ENCODE measurements at regions not wholly inside any gene's neighbourhood (a gene's known extent, or its start where the extent isn't known, plus 50 kb on each side); places are given as distances from the start of the nearest gene placed in this dataset.

DNA sequence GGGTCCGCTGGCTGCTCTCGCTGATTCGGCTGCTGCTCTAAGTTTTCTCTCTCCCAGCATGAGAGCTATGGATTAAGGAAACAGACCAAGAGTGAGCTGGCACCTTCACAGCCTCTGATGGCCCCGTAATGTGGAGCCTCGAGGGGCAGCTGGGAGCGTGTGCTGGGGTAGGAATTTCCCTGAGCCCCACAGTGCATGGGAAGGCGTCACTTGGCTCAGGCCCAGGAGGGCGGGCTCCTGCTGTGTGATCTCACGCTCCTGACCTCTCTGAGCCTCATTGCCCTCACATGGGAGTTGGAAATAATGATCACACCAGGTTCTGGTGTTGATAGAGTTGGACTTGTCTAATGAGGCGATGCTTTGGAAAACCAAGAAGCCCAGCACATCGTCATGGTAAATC, 238.6 kb upstream of the CRY1 start:
- intact Hi-C loops (cut with DNase I): no loop called here
- no peak for DNase-seq

DNA sequence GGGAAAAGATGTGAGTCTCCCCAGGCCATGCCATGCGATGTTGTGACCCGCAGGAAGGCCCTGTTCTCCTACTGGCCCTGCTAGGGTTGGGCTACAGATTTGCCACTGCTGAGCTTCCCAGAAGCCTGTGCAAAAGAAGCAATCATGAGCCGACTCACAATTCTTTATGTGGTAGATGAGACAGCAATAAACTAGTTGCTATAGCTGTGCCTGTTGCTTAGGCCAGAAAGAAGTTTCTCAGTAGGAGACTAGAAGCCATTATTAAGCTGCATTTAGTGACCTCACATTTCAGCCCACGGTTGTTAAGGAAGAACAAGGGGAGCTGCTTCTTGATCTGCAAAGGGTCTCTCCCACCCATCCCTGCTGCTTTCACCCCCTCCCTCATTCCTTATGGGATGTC, 239.4 kb upstream of the CRY1 start:
- intact Hi-C loops (cut with DNase I): no loop called here
- no peak for DNase-seq

DNA sequence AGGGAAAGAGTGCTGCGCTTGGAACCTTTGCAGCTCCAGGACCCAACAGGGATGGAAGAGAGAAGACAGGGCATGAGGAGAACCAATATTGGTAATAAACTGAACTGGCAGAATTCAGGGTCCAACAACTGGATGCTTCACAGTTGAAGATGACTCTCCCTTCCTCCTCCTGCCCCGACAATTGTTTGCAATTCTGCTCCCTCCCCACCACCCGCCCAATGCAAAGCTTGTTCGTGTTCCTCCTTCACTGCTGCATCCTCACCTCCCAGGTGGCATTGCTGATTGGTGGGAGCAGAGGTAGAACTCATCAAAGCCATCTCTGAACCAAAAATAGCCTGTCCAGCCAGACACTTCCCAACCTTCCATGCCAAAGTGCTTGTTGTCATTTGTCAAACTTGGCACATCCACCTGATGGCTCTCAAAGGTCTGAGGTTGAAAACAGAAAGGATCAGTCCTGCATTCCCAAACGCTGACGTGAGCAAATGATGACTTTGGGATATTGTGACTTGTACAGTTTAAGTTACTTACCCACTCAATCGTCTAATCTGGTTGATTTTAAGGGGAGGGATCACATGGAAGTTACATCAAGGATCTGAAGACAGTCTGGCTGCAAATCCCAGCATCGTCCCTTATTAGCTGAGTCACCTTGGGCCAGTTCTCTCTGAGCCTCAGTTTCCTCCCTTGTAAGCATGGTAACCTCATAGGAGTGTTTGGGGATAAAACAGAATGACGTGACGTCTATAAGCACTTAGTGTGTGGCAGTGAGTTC, 242.6 kb upstream of the CRY1 start:
- intact Hi-C loops (cut with DNase I): no loop called here
- no peak for DNase-seq

DNA sequence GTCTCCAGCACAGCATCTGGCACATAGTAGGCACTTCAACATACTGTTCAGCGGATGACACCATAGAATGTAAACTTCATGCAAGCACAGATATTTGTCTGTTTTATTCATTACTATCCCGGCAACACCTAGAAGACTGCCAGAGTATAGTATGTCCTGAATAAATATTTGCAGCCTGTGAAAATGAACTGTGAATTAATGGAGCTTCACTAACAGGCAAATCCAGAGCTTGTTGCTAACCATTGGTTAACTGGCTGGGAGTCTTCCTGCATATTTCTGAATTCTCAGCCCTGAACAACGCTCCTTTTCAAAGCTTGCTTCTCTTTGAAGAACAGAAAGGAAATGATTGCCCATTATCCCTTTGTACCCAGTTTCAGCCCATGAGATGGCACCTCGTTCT, 243.3 kb upstream of the CRY1 start:
- DNase-seq: no peak
- intact Hi-C loops (cut with DNase I): no loop called here

DNA sequence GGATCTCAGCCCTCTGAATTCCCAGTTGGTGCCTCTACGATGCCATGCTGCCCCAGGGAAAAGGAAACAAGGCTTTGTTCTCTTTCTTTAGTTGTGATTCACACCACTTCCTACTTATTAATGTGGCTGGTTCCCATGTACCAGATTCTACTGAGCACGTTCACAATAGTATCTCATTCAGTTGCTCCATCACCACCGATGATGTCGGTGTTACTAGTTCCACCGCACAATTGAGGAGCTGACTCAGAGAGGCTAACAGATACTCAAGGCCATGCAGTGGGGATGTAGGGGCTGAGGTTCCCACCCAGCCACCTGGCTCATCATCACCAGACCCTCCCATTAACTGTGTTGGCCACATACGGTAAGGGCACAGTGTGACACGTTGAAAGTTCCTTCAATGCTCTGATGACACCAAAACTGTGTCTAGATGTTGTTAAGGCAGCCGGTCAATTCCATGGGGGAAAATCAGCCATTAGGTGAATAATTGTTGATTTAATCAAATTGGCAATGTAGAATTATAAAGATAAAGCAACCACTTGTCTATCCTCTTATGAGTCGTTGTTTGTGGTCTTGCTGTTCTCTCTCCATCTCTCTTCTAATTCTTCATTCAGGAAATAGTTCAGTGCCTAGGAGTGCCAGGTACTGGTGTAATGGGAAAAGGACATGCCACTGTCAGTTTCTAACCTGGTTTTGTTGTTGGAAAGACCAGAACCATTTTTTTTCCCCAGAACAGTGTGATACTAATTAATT, 244.2 kb upstream of the CRY1 start:
- no peak for DNase-seq
- intact Hi-C loops (cut with DNase I): no loop called here

DNA sequence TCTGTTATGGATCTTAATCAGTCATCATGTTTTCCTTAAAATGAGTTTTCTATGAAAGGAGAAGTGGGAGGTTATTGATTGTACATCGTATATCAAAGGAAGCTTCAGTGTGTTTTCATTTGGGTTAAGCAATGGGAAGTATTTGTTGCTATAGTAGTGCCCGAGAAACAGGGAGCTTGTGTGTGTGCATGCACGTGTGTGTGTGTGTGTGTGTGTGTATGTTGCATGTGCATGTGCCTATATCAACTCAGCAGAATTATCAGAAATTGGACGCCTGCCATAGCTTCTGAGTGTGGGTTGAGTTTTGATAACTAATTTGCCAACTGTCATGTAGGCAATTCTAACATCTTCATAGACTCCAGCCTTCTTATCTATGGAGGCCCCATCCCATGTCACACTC, 246.1 kb upstream of the CRY1 start:
- intact Hi-C loops (cut with DNase I): no loop called here

DNA sequence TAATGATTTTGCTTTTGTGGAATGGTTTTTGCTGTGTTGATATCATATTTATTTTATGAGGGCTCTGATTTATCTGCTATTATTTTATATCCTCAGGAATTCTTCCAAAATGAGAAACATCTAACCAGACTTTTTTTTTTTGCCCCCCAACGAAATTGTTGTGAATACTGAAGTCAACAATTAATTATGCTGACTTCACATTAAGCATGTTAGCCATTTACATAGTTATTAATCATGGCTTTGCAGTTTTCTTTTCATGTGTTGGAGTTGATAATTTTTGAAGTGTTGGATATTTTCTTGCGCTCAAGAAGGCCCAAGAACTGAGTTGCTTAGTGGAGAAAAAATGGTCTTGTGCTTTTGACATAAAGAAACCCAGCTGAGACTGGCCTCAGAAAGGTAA, 246.6 kb upstream of the CRY1 start:
- DNase-seq: no peak
- intact Hi-C loops (cut with DNase I): no loop called here

More for the DNA sequence above, 246.1 kb upstream of the CRY1 start:
- DNase-seq: peak in 1 of 42 donors; percentile 7

DNA sequence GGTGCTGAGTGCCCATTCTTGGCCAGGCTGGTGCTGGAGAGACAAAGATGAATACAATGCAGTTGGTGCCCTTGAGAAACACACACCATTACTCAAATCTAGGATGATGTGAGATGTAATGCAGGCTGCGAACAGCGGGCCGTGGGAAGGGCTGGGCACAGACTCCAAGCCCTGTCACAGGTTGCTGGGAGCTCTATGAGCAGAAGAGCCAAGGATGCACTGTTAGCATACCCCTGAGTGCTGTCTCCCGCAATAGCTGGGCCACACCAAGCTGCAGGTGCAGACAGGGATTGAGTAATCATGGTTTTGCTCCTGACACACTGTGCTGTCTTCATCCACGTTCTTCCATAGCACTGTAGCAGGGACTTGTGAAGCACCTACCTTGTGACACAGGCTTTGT, 247.5 kb upstream of the CRY1 start:
- DNase-seq: no peak
- intact Hi-C loops (cut with DNase I): no loop called here

DNA sequence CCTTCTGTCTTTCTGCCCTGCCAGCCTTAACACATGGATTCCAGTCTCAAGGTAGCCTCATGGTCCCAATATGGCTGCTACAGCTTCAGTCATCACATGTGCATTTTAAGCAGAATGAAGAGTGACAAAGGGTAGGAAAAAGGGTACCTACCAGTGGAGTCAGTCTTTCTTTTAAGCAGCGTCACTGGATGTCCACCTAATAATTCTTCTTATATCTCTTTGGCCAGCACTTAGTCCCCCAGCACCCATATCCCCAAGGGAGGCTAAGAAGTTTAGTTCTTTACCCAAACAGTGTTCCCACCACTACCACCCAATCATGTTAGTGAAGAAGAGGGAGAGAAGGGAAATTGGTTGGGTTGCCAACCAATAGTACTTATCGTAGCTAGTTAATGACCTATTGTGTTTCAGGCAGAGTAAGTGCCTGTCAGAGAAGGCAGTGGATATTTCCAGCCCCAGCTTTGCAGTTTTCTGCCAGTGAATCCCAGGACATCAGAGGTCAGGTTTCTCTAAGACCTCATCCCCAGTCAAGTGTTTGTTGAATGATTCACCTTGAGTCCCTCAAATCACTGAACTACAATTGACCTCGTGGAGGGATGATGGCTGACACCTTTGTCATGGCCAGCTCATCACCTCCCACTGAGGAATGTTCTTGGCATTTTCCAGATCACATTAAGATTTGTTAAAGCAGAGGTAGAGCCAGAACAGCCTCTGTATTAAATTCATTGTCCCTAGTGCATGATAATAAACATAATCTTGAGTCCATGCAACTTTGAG, 250.9 kb upstream of the CRY1 start:
- DNase-seq: no peak
- intact Hi-C loops (cut with DNase I): no loop called here

DNA sequence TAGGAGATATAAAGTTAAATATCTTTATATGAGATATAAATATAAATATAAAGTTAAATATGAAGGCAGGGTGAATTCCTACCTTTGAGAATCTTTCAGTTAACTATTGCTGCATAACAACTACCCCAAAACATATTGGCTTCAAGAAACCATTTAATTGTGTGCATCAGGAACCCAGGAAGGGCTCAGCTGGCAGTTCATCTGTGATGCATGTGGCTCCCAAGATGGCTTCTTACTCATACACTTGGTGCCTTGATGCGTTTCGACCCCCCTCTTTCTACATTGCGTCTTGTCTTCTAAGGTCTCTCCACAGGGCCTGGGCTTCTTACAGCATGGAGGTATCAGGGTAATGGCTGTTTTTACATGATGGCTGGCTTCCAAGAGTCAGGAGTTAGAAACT, 253.9 kb upstream of the CRY1 start:
- DNase-seq: no peak

DNA sequence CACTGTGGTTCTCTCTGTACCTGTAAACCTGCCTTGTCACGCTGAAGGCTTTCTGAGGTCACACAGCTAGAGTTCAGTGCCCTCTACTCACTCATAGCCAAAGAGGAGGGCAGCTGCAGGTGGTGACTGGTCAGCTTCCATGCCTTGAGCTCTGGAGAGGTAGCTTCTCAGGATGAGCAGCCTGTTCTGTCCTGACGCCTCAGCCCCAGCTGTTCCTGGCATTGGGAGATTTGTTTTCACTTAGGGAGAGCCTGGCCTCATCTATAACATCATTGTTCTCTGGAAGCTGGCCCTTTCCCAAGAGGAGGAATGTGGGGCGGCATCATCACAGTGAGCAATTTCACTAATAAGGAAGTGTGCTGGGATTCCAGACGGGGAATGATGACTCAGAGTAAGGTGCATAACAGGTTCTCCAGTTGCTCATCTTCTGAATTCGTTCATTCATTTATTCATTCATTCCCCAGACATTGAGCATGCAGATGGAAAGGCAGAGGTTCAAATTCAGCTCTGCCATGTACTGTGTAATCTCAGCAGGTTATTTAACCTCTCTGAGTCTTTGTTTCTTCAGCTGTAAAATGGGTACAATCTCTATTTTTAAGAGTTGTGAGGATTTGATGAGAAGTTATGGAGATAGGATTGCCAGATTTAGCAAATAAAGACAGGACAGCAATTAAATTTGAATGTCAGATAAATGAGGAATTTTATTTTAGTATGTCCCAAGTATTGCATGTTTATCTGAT, 255.8 kb upstream of the CRY1 start:
- peak in 24 of 42 donors; percentile 3 to 69 (median 22) for DNase-seq
- intact Hi-C loops (cut with DNase I): no loop called here

More for the DNA sequence above, 253.9 kb upstream of the CRY1 start:
- intact Hi-C loops (cut with DNase I): no loop called here

DNA sequence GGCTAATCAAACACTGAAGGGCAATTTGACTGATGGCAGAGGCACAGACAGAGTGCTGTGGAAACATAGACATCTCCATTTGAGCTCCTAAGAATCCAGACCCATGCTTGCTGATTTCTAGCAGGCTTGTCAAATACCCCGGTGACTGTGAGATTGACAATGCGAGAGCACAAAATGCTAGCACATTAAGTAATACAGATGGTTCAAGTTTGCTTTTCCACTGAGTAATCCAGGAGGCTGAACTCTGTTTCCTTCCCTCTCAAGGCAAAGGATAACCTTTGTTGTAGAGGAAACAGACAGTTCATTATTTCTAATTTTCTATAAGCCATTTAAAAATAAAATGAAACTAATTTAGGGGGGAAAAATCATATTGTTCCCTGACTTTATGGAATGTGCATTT, 256.5 kb upstream of the CRY1 start:
- intact Hi-C loops (cut with DNase I): no loop called here
- DNase-seq: no peak

DNA sequence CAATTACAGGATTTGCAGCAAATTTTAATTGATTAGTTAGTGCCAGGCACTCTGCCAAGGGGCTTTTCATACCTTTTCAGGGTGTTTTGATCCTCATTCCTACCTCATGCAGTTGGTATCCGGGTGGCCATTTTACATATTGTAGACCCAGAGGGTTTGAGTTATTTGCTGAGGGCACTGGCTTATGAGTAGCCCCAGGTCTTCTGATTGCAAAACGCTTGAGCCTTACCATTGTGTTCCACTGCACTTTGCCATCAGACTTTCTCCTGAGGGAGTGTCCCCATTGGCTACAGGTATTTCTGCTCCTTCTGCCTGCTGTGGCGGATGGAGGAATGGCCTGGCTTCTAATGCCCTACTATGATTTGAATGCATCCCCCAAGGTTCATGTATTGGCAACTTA, 257.8 kb upstream of the CRY1 start:
- intact Hi-C loops (cut with DNase I): no loop called here

DNA sequence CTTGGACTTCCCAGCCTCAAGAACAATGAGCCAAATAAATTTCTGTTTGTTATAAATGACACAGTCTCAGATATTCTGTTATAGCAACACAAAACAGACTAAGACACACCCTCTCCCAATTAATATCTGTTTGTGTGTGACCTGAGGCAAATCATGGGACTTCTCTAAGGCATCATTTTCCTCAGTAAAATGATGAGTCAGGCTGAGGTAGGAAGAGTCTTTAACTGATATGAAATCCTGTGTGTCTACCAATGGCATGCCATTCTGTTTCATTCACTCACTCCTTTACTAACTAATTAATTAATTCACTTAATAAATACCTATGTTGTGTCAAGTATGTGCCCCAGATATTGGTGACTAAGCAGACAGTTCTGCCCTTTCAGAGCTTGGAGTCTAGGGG, 258.4 kb upstream of the CRY1 start:
- no peak for DNase-seq
- intact Hi-C loops (cut with DNase I): no loop called here

More for the DNA sequence above, 257.8 kb upstream of the CRY1 start:
- DNase-seq: no peak

DNA sequence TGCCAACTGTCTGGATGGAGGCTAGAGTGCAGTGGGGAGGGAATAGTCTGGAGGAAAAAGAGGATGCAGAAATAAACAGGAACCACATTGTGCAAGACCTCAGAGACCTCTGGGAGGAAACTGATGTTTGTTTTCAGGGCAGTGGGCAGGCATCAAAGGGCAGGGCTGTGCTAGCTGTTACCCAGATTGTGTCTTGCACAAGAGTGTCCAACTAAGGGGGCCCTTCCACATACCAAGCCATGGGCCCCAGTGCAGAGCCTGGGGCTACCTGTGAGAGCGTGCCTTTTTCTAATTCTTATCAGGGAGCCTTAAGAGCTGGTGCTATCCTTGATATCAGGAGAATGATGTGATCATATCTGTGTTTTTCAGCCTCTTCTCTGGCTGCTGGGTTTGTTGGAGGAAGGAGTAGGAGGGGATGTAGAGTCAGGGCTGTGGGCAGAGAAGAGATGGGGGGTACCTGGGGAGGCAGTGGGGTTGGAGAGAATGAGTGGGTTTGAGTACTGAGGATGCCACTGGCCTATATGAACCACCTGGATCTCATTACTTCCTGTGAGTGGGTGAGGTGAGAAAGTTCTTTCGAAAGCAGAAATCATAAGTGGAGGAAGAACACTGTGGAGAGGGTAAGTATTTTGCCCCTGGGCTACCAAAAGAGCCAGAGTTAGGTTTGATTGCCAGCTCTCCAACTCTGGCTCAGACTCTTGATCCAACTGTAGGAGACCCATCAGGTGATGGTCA, 259.2 kb upstream of the CRY1 start:
- peak in 4 of 42 donors; percentile 3 to 16 (median 6) for DNase-seq
- intact Hi-C loops (cut with DNase I): no loop called here

DNA sequence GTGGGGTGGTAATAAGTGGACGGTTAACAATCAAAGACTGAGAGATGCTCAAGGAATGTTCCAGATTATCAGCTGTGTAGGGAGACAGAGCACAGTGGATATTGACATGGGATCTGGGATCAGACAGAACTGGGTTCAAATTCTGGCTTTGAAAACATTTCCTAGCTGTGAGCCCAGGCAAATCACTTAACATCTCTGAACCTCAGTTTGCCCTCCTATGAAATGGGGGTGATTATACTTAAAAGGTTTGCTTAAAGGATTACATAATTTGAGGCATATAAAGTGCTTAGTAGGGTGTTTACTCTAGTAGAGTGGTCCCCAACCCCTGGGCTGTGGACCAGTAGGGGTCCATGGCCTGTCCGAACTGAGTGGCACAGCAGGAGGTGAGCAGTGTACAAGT, 260.0 kb upstream of the CRY1 start:
- no peak for DNase-seq

DNA sequence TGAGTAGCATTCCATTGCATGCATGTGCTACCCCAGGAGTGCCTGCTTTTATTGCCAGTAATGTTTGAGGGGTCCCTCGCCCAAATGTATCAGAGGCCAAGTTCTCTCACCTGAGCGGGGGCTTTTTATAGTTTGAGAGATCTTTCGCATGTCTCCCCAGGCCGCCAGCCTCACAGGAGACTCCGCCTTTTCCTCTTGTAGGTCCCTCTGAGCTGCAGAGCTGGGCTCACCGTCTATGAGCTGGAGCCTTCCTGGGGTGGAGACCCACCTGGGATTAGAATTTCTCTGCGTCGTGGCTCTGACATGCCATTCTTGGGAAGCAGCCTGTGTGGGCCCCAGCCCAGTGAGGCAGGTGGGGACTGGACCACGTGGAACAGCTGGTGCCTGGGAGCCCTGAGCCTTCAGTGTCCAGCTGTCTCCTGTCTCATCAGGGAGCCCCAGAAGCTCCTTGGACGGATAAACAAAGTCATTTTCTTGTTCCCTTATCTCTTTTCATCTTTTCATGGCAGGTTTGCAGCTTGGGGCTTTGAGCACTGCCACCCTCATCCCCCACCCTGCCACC, 261.7 kb upstream of the CRY1 start:
- intact Hi-C loops (cut with DNase I): no loop called here
- DNase-seq: no peak

More for the DNA sequence above, 260.0 kb upstream of the CRY1 start:
- intact Hi-C loops (cut with DNase I): no loop called here

DNA sequence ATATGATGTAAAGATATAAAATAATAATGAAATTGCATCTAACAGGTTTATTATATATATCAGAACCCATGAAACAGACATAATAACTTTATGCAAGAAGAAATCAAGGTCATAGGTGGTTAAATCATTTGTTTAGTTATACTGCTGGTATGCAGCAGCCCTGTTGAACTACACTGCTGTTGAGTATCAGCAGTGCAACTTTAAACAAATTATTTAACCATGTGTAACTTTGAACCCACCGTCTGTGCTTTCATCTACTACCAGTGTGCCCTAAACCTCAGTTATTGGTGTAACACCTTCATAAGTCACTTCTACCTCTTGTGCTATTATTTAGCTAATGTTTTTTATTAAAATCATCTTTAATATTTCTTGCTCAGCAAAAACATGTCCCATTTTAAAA, 262.3 kb upstream of the CRY1 start:
- DNase-seq: no peak
- intact Hi-C loops (cut with DNase I): no loop called here
